ENCODE measurements at regions not wholly inside any gene's neighbourhood (a gene's known extent, or its start where the extent isn't known, plus 50 kb on each side); places are given as distances from the start of the nearest gene placed in this dataset.

DNA sequence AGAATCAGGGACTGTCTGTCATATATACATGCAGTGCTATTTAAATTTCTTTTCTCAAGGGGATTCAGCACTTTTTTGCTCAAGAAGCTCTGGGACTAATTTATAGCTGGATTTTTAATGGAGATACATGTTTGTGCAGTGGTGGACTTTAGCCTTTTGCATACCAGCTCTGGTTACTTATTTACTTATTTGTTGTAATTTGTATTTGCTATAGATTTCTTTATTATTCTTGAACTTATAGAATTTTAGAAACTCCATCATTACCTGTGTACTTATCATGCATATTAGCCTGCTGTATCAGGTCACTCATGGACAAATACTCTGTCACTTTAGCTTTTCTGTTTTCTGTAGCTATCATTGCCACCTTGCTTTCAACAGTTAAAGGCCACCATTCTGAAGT, 1296.9 kb upstream of the TMPRSS15 start:
- Histone ChIP-seq H3K27me3 (replicated peaks; ENCODE audit: insufficient read depth, low read length) (no peaks in the 10 kb centered on the region), H2AFZ (ENCODE audit: low read length) (no peak overlapping the region), H3F3A (ENCODE audit: insufficient read depth, low read length) (no peaks in the 10 kb centered on the region), H3K4me2 (ENCODE audit: low read depth, low read length) (no peak overlapping the region), H3K9me2 (replicated peaks; ENCODE audit: insufficient read depth, low read length) (no peaks in the 10 kb centered on the region), H3K79me2 (ENCODE audit: low read length) (no peaks in the 10 kb centered on the region), H4K20me1 (ENCODE audit: insufficient read depth, low read length) (no peaks in the 10 kb centered on the region), H3K4me3 (ENCODE audit: low read length) (no peak overlapping the region), H3K9ac (ENCODE audit: low read length) (no peak overlapping the region), H3K4me1 (ENCODE audit: low read length) (no peaks in the 10 kb centered on the region), H3K36me3 (replicated peaks; ENCODE audit: insufficient read depth, low read length) (no peaks in the 10 kb centered on the region), H3K9me3 (replicated peaks; ENCODE audit: insufficient read depth, low read length) (no peaks in the 10 kb centered on the region), H3K27ac (ENCODE audit: low read length) (no peak overlapping the region)
- no peak for DNase-seq
- TF ChIP-seq, protein P1, sequence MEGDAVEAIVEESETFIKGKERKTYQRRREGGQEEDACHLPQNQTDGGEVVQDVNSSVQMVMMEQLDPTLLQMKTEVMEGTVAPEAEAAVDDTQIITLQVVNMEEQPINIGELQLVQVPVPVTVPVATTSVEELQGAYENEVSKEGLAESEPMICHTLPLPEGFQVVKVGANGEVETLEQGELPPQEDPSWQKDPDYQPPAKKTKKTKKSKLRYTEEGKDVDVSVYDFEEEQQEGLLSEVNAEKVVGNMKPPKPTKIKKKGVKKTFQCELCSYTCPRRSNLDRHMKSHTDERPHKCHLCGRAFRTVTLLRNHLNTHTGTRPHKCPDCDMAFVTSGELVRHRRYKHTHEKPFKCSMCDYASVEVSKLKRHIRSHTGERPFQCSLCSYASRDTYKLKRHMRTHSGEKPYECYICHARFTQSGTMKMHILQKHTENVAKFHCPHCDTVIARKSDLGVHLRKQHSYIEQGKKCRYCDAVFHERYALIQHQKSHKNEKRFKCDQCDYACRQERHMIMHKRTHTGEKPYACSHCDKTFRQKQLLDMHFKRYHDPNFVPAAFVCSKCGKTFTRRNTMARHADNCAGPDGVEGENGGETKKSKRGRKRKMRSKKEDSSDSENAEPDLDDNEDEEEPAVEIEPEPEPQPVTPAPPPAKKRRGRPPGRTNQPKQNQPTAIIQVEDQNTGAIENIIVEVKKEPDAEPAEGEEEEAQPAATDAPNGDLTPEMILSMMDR (IDR thresholded peaks at IDR 0.05; ENCODE audit: low read length) = no peak
- TF ChIP-seq EZH2 (optimal IDR thresholded peaks at IDR 0.05; ENCODE audit: low read depth, low read length) (no peak), EZH2phosphoT487 (IDR thresholded peaks at IDR 0.05; ENCODE audit: low read length) (no peak)

DNA sequence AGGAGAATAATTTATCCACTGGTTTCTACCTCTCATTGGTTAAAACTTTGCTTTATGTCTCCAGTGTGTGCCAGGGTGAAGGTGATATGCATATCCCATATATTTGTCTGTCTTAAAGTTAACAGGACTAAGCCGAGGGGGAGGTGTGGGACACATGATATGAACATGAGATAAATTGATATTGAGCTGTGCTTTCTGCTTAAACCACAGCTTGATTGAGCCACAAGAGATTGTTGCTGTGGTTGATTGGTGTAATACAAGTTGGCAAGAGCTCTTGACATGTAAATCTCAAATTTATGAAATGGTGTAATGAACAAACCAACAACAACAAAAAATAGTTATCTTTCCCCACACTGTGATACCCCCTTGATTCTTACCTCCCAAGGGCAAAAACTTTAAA, 1295.5 kb upstream of the NCAM2 start:
- Histone ChIP-seq H4K20me1 (ENCODE audit: insufficient read depth, low read length) (no peaks in the 10 kb centered on the region), H3K4me3 (ENCODE audit: low read length) (no peak overlapping the region), H3K4me1 (ENCODE audit: low read length) (no peaks in the 10 kb centered on the region), H3K27me3 (replicated peaks; ENCODE audit: insufficient read depth, low read length) (no peaks in the 10 kb centered on the region), H3F3A (ENCODE audit: insufficient read depth, low read length) (no peaks in the 10 kb centered on the region), H3K4me2 (ENCODE audit: low read depth, low read length) (no peak overlapping the region), H3K36me3 (replicated peaks; ENCODE audit: insufficient read depth, low read length) (no peaks in the 10 kb centered on the region), H2AFZ (ENCODE audit: low read length) (no peak overlapping the region), H3K9ac (ENCODE audit: low read length) (no peak overlapping the region), H3K9me3 (replicated peaks; ENCODE audit: insufficient read depth, low read length) (no peaks in the 10 kb centered on the region), H3K27ac (ENCODE audit: low read length) (no peak overlapping the region), H3K9me2 (replicated peaks; ENCODE audit: insufficient read depth, low read length) (no peaks in the 10 kb centered on the region), H3K79me2 (ENCODE audit: low read length) (no peaks in the 10 kb centered on the region)
- DNase-seq = no peak
- TF ChIP-seq EZH2phosphoT487 (IDR thresholded peaks at IDR 0.05; ENCODE audit: low read length) = no peak
- TF ChIP-seq EZH2 (optimal IDR thresholded peaks at IDR 0.05; ENCODE audit: low read depth, low read length) = no peak
- TF ChIP-seq, protein P1 (IDR thresholded peaks at IDR 0.05; ENCODE audit: low read length) = no peak

DNA sequence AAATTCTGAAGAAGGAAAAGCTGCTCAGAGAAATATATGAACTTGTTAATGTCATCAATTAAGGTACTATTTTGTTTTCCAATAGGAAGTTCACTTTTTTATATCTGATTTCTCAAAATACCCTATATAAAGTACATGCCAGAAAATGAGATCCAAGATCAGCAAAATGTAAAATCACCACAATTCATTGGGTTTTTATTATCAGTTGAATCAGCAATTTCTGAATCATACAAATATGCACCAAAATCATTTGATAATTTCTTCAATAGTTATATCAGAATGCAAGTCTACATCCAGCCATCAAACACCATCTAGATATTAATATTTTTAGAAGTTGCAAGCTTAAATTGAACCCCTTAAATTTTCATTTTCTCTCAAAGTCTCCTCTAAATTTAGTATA, 1293.4 kb upstream of the NCAM2 start:
- H2AFZ ChIP-seq (ENCODE audit: low read length) = no peak overlapping the region
- H3K36me3 ChIP-seq (replicated peaks; ENCODE audit: insufficient read depth, low read length) = no peaks in the 10 kb centered on the region
- H3K4me2 ChIP-seq (ENCODE audit: low read depth, low read length) = no peak overlapping the region
- no peak overlapping the region for H3K4me3 ChIP-seq (ENCODE audit: low read length)
- H3K4me1 ChIP-seq (ENCODE audit: low read length) = no peaks in the 10 kb centered on the region
- no peaks in the 10 kb centered on the region for H4K20me1 ChIP-seq (ENCODE audit: insufficient read depth, low read length)
- no peak overlapping the region for H3K9ac ChIP-seq (ENCODE audit: low read length)
- no peak overlapping the region for H3K27ac ChIP-seq (ENCODE audit: low read length)
- no peaks in the 10 kb centered on the region for H3F3A ChIP-seq (ENCODE audit: insufficient read depth, low read length)
- DNase-seq = no peak
- no peaks in the 10 kb centered on the region for H3K79me2 ChIP-seq (ENCODE audit: low read length)
- H3K9me2 ChIP-seq (replicated peaks; ENCODE audit: insufficient read depth, low read length) = no peaks in the 10 kb centered on the region
- no peaks in the 10 kb centered on the region; the same call in 1 of the 2 replicates for H3K27me3 ChIP-seq (replicated peaks; ENCODE audit: insufficient read depth, low read length)
- TF ChIP-seq, protein P1 (IDR thresholded peaks at IDR 0.05; ENCODE audit: low read length) = no peak
- no peak for TF ChIP-seq EZH2 (optimal IDR thresholded peaks at IDR 0.05; ENCODE audit: low read depth, low read length)
- TF ChIP-seq EZH2phosphoT487 (IDR thresholded peaks at IDR 0.05; ENCODE audit: low read length) = no peak
- H3K9me3 ChIP-seq (replicated peaks; ENCODE audit: insufficient read depth, low read length) = no peaks in the 10 kb centered on the region

Data from MM.1S (cell line).